H9 (cell line): ENCODE measurements at regions not wholly inside any gene's neighbourhood (a gene's known extent, or its start where the extent isn't known, plus 50 kb on each side); places are given as distances from the start of the nearest gene placed in this dataset.

ENCODE experiments used
- DNase-seq: peaks from one replicate; pipeline ENCODE4 v3.0.0-alpha.2; 2017
- H2AFZ ChIP-seq: one replicate; pipeline ENCODE4 v1.6.1; 2013; ENCODE audit warnings: mild to moderate bottlenecking, low read length, control low read depth, moderate library complexity
- H2AK5ac ChIP-seq: 2 replicates; pipeline ENCODE4 v1.6.1; 2013; ENCODE audit warnings: low read length, control low read depth, mixed read lengths; ENCODE audit not compliant: insufficient read length
- H2BK120ac ChIP-seq: one replicate; pipeline ENCODE4 v1.6.1; 2013; ENCODE audit warnings: low read depth, mild to moderate bottlenecking, low read length, control low read depth, inconsistent platforms; ENCODE audit not compliant: poor library complexity, severe bottlenecking
- H2BK12ac ChIP-seq: 2 replicates; pipeline ENCODE4 v1.6.1; 2013; ENCODE audit warnings: low read length, control low read depth, mixed read lengths, low read depth; ENCODE audit not compliant: insufficient read length
- H2BK15ac ChIP-seq: 2 replicates; pipeline ENCODE4 v1.6.1; 2013; ENCODE audit warnings: low read depth, low read length, control low read depth
- H2BK20ac ChIP-seq: one replicate; pipeline ENCODE4 v1.6.1; 2013; ENCODE audit warnings: low read depth, mild to moderate bottlenecking, low read length, control low read depth, inconsistent platforms; ENCODE audit not compliant: poor library complexity, severe bottlenecking
- H2BK5ac ChIP-seq: 2 replicates; pipeline ENCODE4 v1.6.1; 2013; ENCODE audit warnings: low read length, control low read depth, mixed read lengths; ENCODE audit not compliant: insufficient read length
- H3K14ac ChIP-seq: 2 replicates; pipeline ENCODE4 v1.6.1; 2013; ENCODE audit warnings: low read length, control low read depth; ENCODE audit not compliant: insufficient read depth
- H3K18ac ChIP-seq: 2 replicates; pipeline ENCODE4 v1.6.1; 2013; ENCODE audit warnings: low read depth, mild to moderate bottlenecking, mixed read lengths, low read length, control low read depth; ENCODE audit not compliant: insufficient read length
- H3K23ac ChIP-seq: 2 replicates; pipeline ENCODE4 v1.6.1; 2013; ENCODE audit warnings: low read length, control low read depth, mixed read lengths, low read depth; ENCODE audit not compliant: insufficient read length
- H3K23me2 ChIP-seq: 2 replicates; pipeline ENCODE4 v1.6.1; 2013; ENCODE audit warnings: low read depth, mild to moderate bottlenecking, mixed read lengths, low read length, control low read depth; ENCODE audit not compliant: insufficient read length, poor library complexity, severe bottlenecking
- H3K27ac ChIP-seq: 2 replicates; pipeline ENCODE4 v1.5.1; 2013; ENCODE audit warnings: low read length, control low read depth, mixed read lengths, low read depth; ENCODE audit not compliant: insufficient read length
- H3K27me3 ChIP-seq: 2 replicates; pipeline ENCODE4 v1.6.1; 2013; ENCODE audit warnings: low read length, control low read depth, inconsistent platforms; ENCODE audit not compliant: insufficient read depth
- H3K4ac ChIP-seq: 2 replicates; pipeline ENCODE4 v1.6.1; 2013; ENCODE audit warnings: low read depth, mild to moderate bottlenecking, control low read depth, inconsistent platforms, low read length, moderate library complexity
- H3K4me1 ChIP-seq: 2 replicates; pipeline ENCODE4 v1.6.1; 2013; ENCODE audit warnings: low read length, control low read depth, inconsistent platforms; ENCODE audit not compliant: insufficient read depth
- H3K4me2 ChIP-seq: 2 replicates; pipeline ENCODE4 v1.6.1; 2013; ENCODE audit warnings: low read length, control low read depth, mixed read lengths; ENCODE audit not compliant: insufficient read length, insufficient read depth
- H3K56ac ChIP-seq: 2 replicates; pipeline ENCODE4 v1.6.1; 2013; ENCODE audit warnings: low read depth, mild to moderate bottlenecking, mixed read lengths, low read length, control low read depth; ENCODE audit not compliant: insufficient read length
- H3K79me1 ChIP-seq: 2 replicates; pipeline ENCODE4 v1.6.1; 2013; ENCODE audit warnings: low read depth, mild to moderate bottlenecking, moderate library complexity, low read length, control low read depth, inconsistent platforms; ENCODE audit not compliant: insufficient read depth, poor library complexity, severe bottlenecking
- H3K79me2 ChIP-seq: 2 replicates; pipeline ENCODE4 v1.6.1; 2013; ENCODE audit warnings: low read length, control low read depth, inconsistent platforms; ENCODE audit not compliant: insufficient read depth
- H3K9ac ChIP-seq: 2 replicates; pipeline ENCODE4 v1.6.1; 2013; ENCODE audit warnings: low read length, control low read depth, mixed read lengths; ENCODE audit not compliant: insufficient read length; ENCODE audit errors: extremely low read depth
- H3K9me3 ChIP-seq: one replicate; pipeline ENCODE4 v1.6.1; 2013; ENCODE audit warnings: low read depth, low read length, inconsistent platforms; ENCODE audit not compliant: control insufficient read depth
- H3T11ph ChIP-seq: one replicate; pipeline ENCODE4 v1.6.1; 2013; ENCODE audit warnings: mild to moderate bottlenecking, low read length, control low read depth, inconsistent platforms
- H4K20me1 ChIP-seq: one replicate; pipeline ENCODE4 v1.6.1; 2013; ENCODE audit not compliant: control insufficient read depth, insufficient read length, insufficient read depth
- H4K5ac ChIP-seq: 2 replicates; pipeline ENCODE4 v1.6.1; 2013; ENCODE audit warnings: low read depth, mild to moderate bottlenecking, mixed read lengths, low read length, control low read depth; ENCODE audit not compliant: insufficient read length
- H4K8ac ChIP-seq: replicated peaks from 2 replicates; pipeline ENCODE4 v1.6.1; 2013; ENCODE audit warnings: low read length, control low read depth, mixed read lengths, low read depth; ENCODE audit not compliant: insufficient read length
- H4K91ac ChIP-seq: 2 replicates; pipeline ENCODE4 v1.6.1; 2013; ENCODE audit warnings: low read depth, mild to moderate bottlenecking, moderate library complexity, mixed read lengths, low read length, control low read depth; ENCODE audit not compliant: insufficient read length
- H3K27ac Mint-ChIP-seq, 3 experiments: 2 replicates in 2 of 3; 3 replicates in 1 of 3; pipeline ENCODE4 v1.8.0; 2020 to 2021; ENCODE audit warnings: mixed read lengths in 3 of 3, mild to moderate bottlenecking in 1 of 3, moderate library complexity in 1 of 3
- H3K27me3 Mint-ChIP-seq: 2 replicates; pipeline ENCODE4 v1.8.0; 2021; ENCODE audit warnings: low read depth, mild to moderate bottlenecking, moderate library complexity, mixed read lengths
- H3K36me3 Mint-ChIP-seq, 3 experiments: 2 replicates in 2 of 3; 3 replicates in 1 of 3; pipeline ENCODE4 v1.8.0; 2020 to 2021; ENCODE audit warnings: low read depth in 3 of 3, mixed read lengths in 3 of 3; ENCODE audit not compliant: insufficient read depth in 1 of 3
- H3K4me1 Mint-ChIP-seq, 2 experiments: 2 replicates each; pipeline ENCODE4 v1.8.0; 2020; ENCODE audit warnings: mixed read lengths in 2 of 2
- H3K4me3 Mint-ChIP-seq, 2 experiments: 2 replicates in 1 of 2; 3 replicates in 1 of 2; pipeline ENCODE4 v1.8.0; 2020 to 2021; ENCODE audit warnings: mild to moderate bottlenecking in 2 of 2, mixed read lengths in 2 of 2, moderate library complexity in 1 of 2
- H3K9me3 Mint-ChIP-seq, 2 experiments: 2 replicates in 1 of 2; 3 replicates in 1 of 2; pipeline ENCODE4 v1.8.0; 2020; ENCODE audit warnings: mild to moderate bottlenecking in 2 of 2, mixed read lengths in 2 of 2, moderate library complexity in 1 of 2
- WGBS: extraction: QIAGEN DNeasy Blood & Tissue Kit; methylation state at CpG from one replicate; pipeline ENCODE4 v1.1.7; 2013; ENCODE audit warnings: missing lambda C conversion rate, low lambda C conversion rate, mixed read lengths; ENCODE audit not compliant: insufficient read length; ENCODE audit errors: extremely low coverage; 5-methylcytosine and 5-hydroxymethylcytosine counted together
- TF ChIP-seq, protein P1 (sequence below): fragments of 200-600 bp; sonication (generic); conservative IDR thresholded peaks from 3 replicates; pipeline ENCODE4 v1.8.0; 2021; ENCODE audit warnings: antibody characterized with exemption, mild to moderate bottlenecking

- Histone ChIP-seq H2BK120ac (no peak overlapping the region), H3K79me2 (no peaks in the 10 kb centered on the region), H2BK15ac (no peak overlapping the region), H3K56ac (no peak overlapping the region), H3K9ac (no peak overlapping the region), H2BK20ac (no peak overlapping the region), H4K91ac (no peak overlapping the region), H3K9me3 (no peaks in the 10 kb centered on the region), H4K8ac (no peak overlapping the region), H3K27ac (no peak overlapping the region), H2AFZ (no peak overlapping the region), H2BK5ac (no peak overlapping the region), H3K27me3 (no peaks in the 10 kb centered on the region), H3K23ac (no peak overlapping the region), H3T11ph (no peak overlapping the region), H4K5ac (no peak overlapping the region), H3K4me1 (peaks cover under 1% of the 10 kb centered on the region; the same call in 1 of the 2 replicates), H3K79me1 (no peaks in the 10 kb centered on the region), H3K18ac (no peak overlapping the region), H3K23me2 (no peaks in the 10 kb centered on the region), H3K4ac (no peak overlapping the region), H3K14ac (no peak overlapping the region), H3K4me2 (no peak overlapping the region), H2BK12ac (no peak overlapping the region), H4K20me1 (no peaks in the 10 kb centered on the region), H2AK5ac (no peak overlapping the region)
- no CpG with 5 or more reads among the region's 4 CpGs for WGBS
- TF ChIP-seq, protein P1, sequence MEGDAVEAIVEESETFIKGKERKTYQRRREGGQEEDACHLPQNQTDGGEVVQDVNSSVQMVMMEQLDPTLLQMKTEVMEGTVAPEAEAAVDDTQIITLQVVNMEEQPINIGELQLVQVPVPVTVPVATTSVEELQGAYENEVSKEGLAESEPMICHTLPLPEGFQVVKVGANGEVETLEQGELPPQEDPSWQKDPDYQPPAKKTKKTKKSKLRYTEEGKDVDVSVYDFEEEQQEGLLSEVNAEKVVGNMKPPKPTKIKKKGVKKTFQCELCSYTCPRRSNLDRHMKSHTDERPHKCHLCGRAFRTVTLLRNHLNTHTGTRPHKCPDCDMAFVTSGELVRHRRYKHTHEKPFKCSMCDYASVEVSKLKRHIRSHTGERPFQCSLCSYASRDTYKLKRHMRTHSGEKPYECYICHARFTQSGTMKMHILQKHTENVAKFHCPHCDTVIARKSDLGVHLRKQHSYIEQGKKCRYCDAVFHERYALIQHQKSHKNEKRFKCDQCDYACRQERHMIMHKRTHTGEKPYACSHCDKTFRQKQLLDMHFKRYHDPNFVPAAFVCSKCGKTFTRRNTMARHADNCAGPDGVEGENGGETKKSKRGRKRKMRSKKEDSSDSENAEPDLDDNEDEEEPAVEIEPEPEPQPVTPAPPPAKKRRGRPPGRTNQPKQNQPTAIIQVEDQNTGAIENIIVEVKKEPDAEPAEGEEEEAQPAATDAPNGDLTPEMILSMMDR, result no peak
- DNase-seq, result no peak
- Mint-ChIP-seq H3K9me3 (no peaks in the 10 kb centered on the region), H3K4me3 (no peak overlapping the region), H3K4me1 (peaks cover 9 to 11% of the 10 kb centered on the region in 2 experiments; a peak in 3 of 4 replicates), H3K27ac (no peak overlapping the region), H3K27me3 (no peaks in the 10 kb centered on the region), H3K36me3 (no peaks in the 10 kb centered on the region)
These were observed 172.7 kb upstream of the KBTBD8 start for GRCh38 chr3:66825375-66825774.
